Right cardiac atrium (tissue), 5 donors: ENCODE measurements at regions not wholly inside any gene's neighbourhood (a gene's known extent, or its start where the extent isn't known, plus 50 kb on each side); places are given as distances from the start of the nearest gene placed in this dataset.
"Not testable (repeated sequence)": the region's sequence is repeated elsewhere in the genome, so short reads cannot be mapped to it uniquely, and the experiment has no call there.

Source experiments
- ATAC-seq, 2 donors: fragments of 200-7000 bp; cut with Tn5 transposase; one replicate each; pipeline versions ENCODE4 v1.8.0 to v1.9.1; 2020; ENCODE audit warnings: moderate library complexity in 2 of 2, mild to moderate bottlenecking in 1 of 2
- DNase-seq, 3 donors: peaks; one replicate each; pipeline ENCODE4 v3.0.0-alpha.2; 2020
- H3K27ac ChIP-seq: one replicate; pipeline ENCODE4 v1.5.1; 2013; ENCODE audit warnings: mild to moderate bottlenecking, low read length, control low read depth, moderate library complexity
- H3K27me3 ChIP-seq: one replicate; pipeline ENCODE4 v1.6.1; 2013; ENCODE audit not compliant: control insufficient read depth, insufficient read depth
- H3K4me1 ChIP-seq: one replicate; pipeline ENCODE4 v1.6.1; 2013; ENCODE audit warnings: low read length; ENCODE audit not compliant: control insufficient read depth, insufficient read depth
- H3K4me3 ChIP-seq: one replicate; pipeline ENCODE4 v1.5.1; 2013; ENCODE audit warnings: low read length, control low read depth
- H3K9me3 ChIP-seq: one replicate; pipeline ENCODE4 v1.6.1; 2013; ENCODE audit warnings: low read length; ENCODE audit not compliant: control insufficient read depth
- WGBS: extraction: QIAGEN DNeasy Blood & Tissue Kit; methylation state at CpG from one replicate; pipeline ENCODE4 v1.1.7; 2013; 5-methylcytosine and 5-hydroxymethylcytosine counted together
- intact Hi-C, 4 donors: fragments of 100-400 bp; cut with DNase I; formaldehyde crosslinking; loops; one replicate each; pipeline versions ENCODE4 v1.11.0 to v1.14.0; 2022 to 2023
- donor health status: healthy with polysubstance abuse.
- donor health status: DM: no; HTN: yes; CAD: no.
- donor health status: DM: no; HTN: no; CAD: no.
- donor health status: DM: no; HTN: yes; CAD: no; lungs with severe emphysema.
- donor health status: DM: yes; HTN: yes; CAD: no.

DNA sequence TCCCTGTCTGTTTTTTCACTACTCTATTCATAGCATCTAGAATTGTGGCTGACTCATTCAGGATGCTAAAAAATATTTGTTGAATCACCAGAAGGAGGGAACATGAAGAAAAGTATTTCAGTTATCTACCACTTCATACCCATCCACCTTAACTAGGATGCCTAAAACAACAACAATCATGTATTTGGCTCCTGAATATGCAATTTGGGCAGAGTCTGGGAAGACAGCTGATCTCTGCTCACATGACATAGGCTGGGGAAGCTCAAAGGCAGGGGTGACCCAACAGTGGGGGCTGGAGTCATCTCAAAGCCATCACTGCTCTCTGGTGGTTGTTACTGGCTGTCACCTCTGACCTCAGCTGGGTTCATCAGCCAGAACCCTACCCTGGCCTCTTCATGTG is 80.1 kb upstream of the RPL38 start:
- Histone ChIP-seq H3K4me1 (no peaks in the 10 kb centered on the region), H3K27ac (no peak overlapping the region), H3K9me3 (no peaks in the 10 kb centered on the region), H3K4me3 (no peak overlapping the region), H3K27me3 (no peaks in the 10 kb centered on the region)
- intact Hi-C loops = no loop called here
- ATAC-seq = no peak
- DNase-seq = no peak

DNA sequence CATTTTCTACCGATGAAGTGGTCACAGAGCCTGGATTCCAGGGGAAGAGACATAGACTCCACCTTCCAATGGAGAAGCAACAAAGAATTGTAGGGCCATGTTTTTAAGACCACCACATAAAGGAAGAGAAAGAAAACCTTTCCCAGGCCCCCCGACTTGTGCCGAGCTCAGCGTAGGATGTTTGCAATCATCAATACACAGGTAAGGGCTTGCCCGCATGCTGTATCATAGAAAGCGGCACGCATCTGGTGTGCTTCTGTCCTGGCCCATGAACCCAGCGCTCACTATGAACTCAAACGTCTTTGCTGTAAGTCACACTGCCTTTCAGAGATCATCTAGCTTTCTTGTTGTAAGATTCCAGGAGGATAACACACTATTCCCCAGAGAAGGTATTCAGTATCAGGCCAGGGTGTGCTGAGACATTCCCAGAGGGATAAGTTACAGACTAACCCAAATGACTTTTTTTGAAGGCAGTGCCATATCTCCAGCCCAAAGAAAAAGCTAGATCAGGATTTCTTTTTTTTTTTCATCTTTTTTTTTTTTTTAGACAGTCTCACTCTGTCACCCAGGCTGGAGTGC is 79.5 kb upstream of the RPL38 start:
- Histone ChIP-seq H3K27me3 (no peaks in the 10 kb centered on the region), H3K4me3 (no peak overlapping the region), H3K4me1 (no peaks in the 10 kb centered on the region), H3K9me3 (no peaks in the 10 kb centered on the region), H3K27ac (no peak overlapping the region)
- intact Hi-C loops = no loop called here
- DNase-seq (no peak), ATAC-seq (no peak)
- WGBS = 87% methylated on average over 9 of the region's 9 CpGs

GRCh38 chr17:74125156-74125555 is 78.3 kb upstream of the RPL38 start:
- ATAC-seq = no peak
- H3K4me3 ChIP-seq = no peak overlapping the region
- no peak overlapping the region for H3K27ac ChIP-seq
- intact Hi-C loops = no loop called here
- DNase-seq = no peak
- no peaks in the 10 kb centered on the region for H3K27me3 ChIP-seq
- no peaks in the 10 kb centered on the region for H3K9me3 ChIP-seq
- WGBS = 46% methylated on average over 4 of the region's 4 CpGs
- H3K4me1 ChIP-seq = no peaks in the 10 kb centered on the region

DNA sequence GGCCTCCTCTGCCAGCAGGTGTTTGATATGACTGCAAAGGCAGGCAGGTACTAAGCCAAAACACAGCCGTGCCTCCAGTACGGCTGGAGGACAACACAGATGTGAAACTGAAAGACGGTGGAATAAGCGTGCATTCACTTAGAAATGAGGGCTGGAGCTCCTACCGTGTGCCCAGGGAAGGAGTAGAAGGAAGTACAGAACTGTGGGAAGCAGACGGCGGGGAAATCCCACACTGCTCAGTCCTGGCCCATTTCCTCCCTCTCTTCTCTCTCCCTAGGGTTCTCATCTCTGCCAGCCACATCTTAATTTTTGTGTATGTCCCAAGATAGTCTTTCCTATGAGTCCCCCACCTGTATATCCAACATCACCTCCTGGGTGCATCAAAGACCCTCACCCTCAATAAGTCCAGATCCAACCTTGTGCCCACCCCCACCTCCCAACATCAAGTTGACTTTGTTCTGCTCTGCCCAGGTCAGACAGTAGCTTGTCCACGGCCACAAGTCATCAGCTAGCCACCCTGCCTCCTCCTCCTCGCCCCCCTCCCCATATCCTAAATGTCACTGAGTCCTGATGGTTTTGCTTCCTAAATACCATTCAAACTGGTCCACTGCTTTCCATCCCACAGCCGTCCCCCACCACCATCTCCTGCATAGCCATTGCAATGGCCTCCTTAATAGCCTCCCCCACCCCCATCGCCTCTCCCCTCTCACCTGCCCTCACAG is 77.1 kb upstream of the RPL38 start:
- Histone ChIP-seq H3K4me3 (no peak overlapping the region), H3K4me1 (no peaks in the 10 kb centered on the region), H3K27me3 (no peaks in the 10 kb centered on the region), H3K9me3 (no peaks in the 10 kb centered on the region), H3K27ac (no peak overlapping the region)
- DNase-seq (no peak), ATAC-seq (no peak)
- WGBS = 59% methylated on average over 11 of the region's 11 CpGs
- intact Hi-C loops = no loop called here

GRCh38 chr17:74126959-74127358 is 76.5 kb upstream of the RPL38 start:
- Histone ChIP-seq H3K27ac (no peak overlapping the region), H3K4me3 (no peak overlapping the region), H3K4me1 (no peaks in the 10 kb centered on the region), H3K27me3 (no peaks in the 10 kb centered on the region), H3K9me3 (no peaks in the 10 kb centered on the region)
- 92% methylated on average over 5 of the region's 5 CpGs for WGBS
- intact Hi-C loops = no loop called here
- no peak for ATAC-seq
- DNase-seq = no peak

- ATAC-seq (no peak), DNase-seq (no peak)
- no peaks in the 10 kb centered on the region for H3K4me1 ChIP-seq
- H3K9me3 ChIP-seq = no peaks in the 10 kb centered on the region
- no peaks in the 10 kb centered on the region for H3K27me3 ChIP-seq
- no peak overlapping the region for H3K27ac ChIP-seq
- intact Hi-C loops = no loop called here
- no peak overlapping the region for H3K4me3 ChIP-seq
- 65% methylated on average over 10 of the region's 10 CpGs for WGBS
These were observed 74.8 kb upstream of the RPL38 start for GRCh38 chr17:74128456-74129211.

- H3K4me3 ChIP-seq, H3K27ac ChIP-seq, H3K9me3 ChIP-seq, ATAC-seq, H3K4me1 ChIP-seq, DNase-seq, H3K27me3 ChIP-seq, intact Hi-C loops: not testable (repeated sequence)
- 54% methylated on average over 6 of the region's 6 CpGs for WGBS
These were observed 73.7 kb upstream of the RPL38 start for GRCh38 chr17:74129800-74130199.

DNA sequence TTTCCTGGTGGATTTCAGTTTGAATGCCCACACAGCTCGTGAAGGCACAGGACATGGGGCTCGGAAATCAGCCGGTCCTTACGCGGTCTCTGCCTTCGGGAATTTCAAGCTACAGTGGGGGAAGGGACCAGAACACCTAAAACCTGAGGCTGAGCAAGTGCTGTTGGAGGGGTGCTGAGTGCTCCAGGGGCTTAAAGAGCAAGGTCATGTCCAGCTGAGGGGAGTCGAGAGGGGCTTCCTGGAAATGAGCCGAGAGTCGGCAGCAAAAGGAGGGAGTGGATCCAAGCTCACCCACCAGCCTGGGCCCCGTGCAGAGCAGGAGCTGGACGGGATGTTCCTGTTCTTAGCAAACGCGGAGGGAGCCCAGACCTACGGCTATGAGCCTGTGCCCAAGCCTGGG is 73.2 kb upstream of the RPL38 start:
- intact Hi-C loops = no loop called here
- no peak for ATAC-seq
- DNase-seq = no peak
- 65% methylated on average over 14 of the region's 14 CpGs for WGBS
- Histone ChIP-seq H3K27ac (no peak overlapping the region), H3K4me3 (no peak overlapping the region), H3K9me3 (no peaks in the 10 kb centered on the region), H3K4me1 (no peaks in the 10 kb centered on the region), H3K27me3 (no peaks in the 10 kb centered on the region)

GRCh38 chr17:74130841-74131240 is 72.6 kb upstream of the RPL38 start:
- intact Hi-C loops = no loop called here
- ATAC-seq = no peak
- H3K27me3 ChIP-seq = no peaks in the 10 kb centered on the region
- no peaks in the 10 kb centered on the region for H3K4me1 ChIP-seq
- H3K9me3 ChIP-seq = no peaks in the 10 kb centered on the region
- no peak overlapping the region for H3K27ac ChIP-seq
- no peak for DNase-seq
- WGBS = 80% methylated on average over 8 of the region's 8 CpGs
- H3K4me3 ChIP-seq = no peak overlapping the region

GRCh38 chr17:74132354-74132753 is 71.1 kb upstream of the RPL38 start:
- DNase-seq (no peak), ATAC-seq (no peak)
- no peaks in the 10 kb centered on the region for H3K27me3 ChIP-seq

GRCh38 chr17:74133740-74134139 is 69.7 kb upstream of the RPL38 start:
- H3K9me3 ChIP-seq = no peaks in the 10 kb centered on the region
- no peaks in the 10 kb centered on the region for H3K27me3 ChIP-seq
- no peak overlapping the region for H3K27ac ChIP-seq
- H3K4me3 ChIP-seq = no peak overlapping the region
- intact Hi-C loops = no loop called here
- DNase-seq (no peak), ATAC-seq (no peak)
- no peaks in the 10 kb centered on the region for H3K4me1 ChIP-seq
- WGBS = 79% methylated on average over 22 of the region's 22 CpGs

More at GRCh38 chr17:74132354-74132753, 71.1 kb upstream of the RPL38 start:
- intact Hi-C loops = no loop called here
- Histone ChIP-seq H3K27ac (no peak overlapping the region), H3K4me3 (no peak overlapping the region), H3K4me1 (no peaks in the 10 kb centered on the region), H3K9me3 (no peaks in the 10 kb centered on the region)
- WGBS = 67% methylated on average over 6 of the region's 6 CpGs
